GM23338 (cell line): ENCODE measurements at regions not wholly inside any gene's neighbourhood (a gene's known extent, or its start where the extent isn't known, plus 50 kb on each side); places are given as distances from the start of the nearest gene placed in this dataset.
A peak's percentile ranks its signal among the peaks of the same experiment; 100 is the strongest.

ENCODE experiments used
- ATAC-seq: fragments of 200-7000 bp; cut with Tn5 transposase; 3 replicates; pipeline ENCODE4 v1.9.1; 2020
- DNase-seq: peaks from one replicate; pipeline ENCODE4 v3.0.0-alpha.2; 2015; ENCODE audit warnings: low spot score
- H2AFZ ChIP-seq: fragments of 200-600 bp; sonication (generic); 2 replicates; pipeline ENCODE4 v1.8.0; 2016; ENCODE audit warnings: antibody characterized with exemption, mild to moderate bottlenecking, moderate library complexity
- H3F3A ChIP-seq: fragments of 200-600 bp; sonication (generic); replicated peaks from 2 replicates; pipeline ENCODE4 v1.8.0; 2017; ENCODE audit warnings: antibody characterized with exemption, mixed run types, low read depth
- H3K27ac ChIP-seq: fragments of 200-600 bp; sonication (generic); 2 replicates; pipeline ENCODE4 v1.6.1; 2016; ENCODE audit warnings: low read depth
- H3K27me3 ChIP-seq: fragments of 200-600 bp; sonication (generic); 2 replicates; pipeline ENCODE4 v1.8.0; 2016; ENCODE audit warnings: mild to moderate bottlenecking, mixed run types, moderate library complexity; ENCODE audit not compliant: insufficient read depth
- H3K36me3 ChIP-seq: fragments of 200-600 bp; sonication (generic); 2 replicates; pipeline ENCODE4 v1.8.0; 2016; ENCODE audit warnings: mild to moderate bottlenecking; ENCODE audit not compliant: insufficient read depth
- H3K4me1 ChIP-seq: fragments of 200-600 bp; sonication (generic); 2 replicates; pipeline ENCODE4 v1.8.0; 2016; ENCODE audit warnings: mild to moderate bottlenecking, moderate library complexity; ENCODE audit not compliant: insufficient read depth
- H3K4me2 ChIP-seq: fragments of 200-600 bp; sonication (generic); 2 replicates; pipeline ENCODE4 v1.7.1; 2017; ENCODE audit warnings: mixed run types
- H3K4me3 ChIP-seq: fragments of 200-600 bp; sonication (generic); 2 replicates; pipeline ENCODE4 v1.6.1; 2016; ENCODE audit warnings: mixed run types
- H3K79me2 ChIP-seq: fragments of 200-600 bp; sonication (generic); replicated peaks from 2 replicates; pipeline ENCODE4 v1.8.0; 2017; ENCODE audit warnings: mild to moderate bottlenecking; ENCODE audit not compliant: insufficient read depth
- H3K9me2 ChIP-seq: fragments of 200-600 bp; sonication (generic); 2 replicates; pipeline ENCODE4 v1.8.0; 2017; ENCODE audit not compliant: insufficient read depth
- H4K20me1 ChIP-seq: fragments of 200-600 bp; sonication (generic); replicated peaks from 2 replicates; pipeline ENCODE4 v1.8.0; 2017; ENCODE audit warnings: mild to moderate bottlenecking; ENCODE audit not compliant: insufficient read depth
- H3K27ac Mint-ChIP-seq: 2 replicates; pipeline ENCODE4 v1.8.0; 2020; ENCODE audit warnings: inconsistent platforms, mild to moderate bottlenecking, moderate library complexity, mixed read lengths
- H3K27me3 Mint-ChIP-seq: 3 replicates; pipeline ENCODE4 v1.8.0; 2022; ENCODE audit warnings: low read depth, mild to moderate bottlenecking, moderate library complexity, mixed read lengths, inconsistent platforms; ENCODE audit not compliant: insufficient read depth, poor library complexity
- H3K36me3 Mint-ChIP-seq: 3 replicates; pipeline ENCODE4 v1.8.0; 2021; ENCODE audit warnings: low read depth, mild to moderate bottlenecking, inconsistent platforms, moderate library complexity, mixed read lengths
- H3K4me1 Mint-ChIP-seq: 3 replicates; pipeline ENCODE4 v1.8.0; 2020; ENCODE audit warnings: mild to moderate bottlenecking, inconsistent platforms, mixed read lengths
- H3K4me3 Mint-ChIP-seq: 3 replicates; pipeline ENCODE4 v1.8.0; 2021; ENCODE audit warnings: moderate library complexity, mild to moderate bottlenecking, inconsistent platforms, mixed read lengths
- H3K9me3 Mint-ChIP-seq: 3 replicates; pipeline ENCODE4 v1.8.0; 2020; ENCODE audit warnings: moderate library complexity, mild to moderate bottlenecking, inconsistent platforms, mixed read lengths
- NANOG ChIP-seq: IDR thresholded peaks from 2 replicates; pipeline ENCODE4 v1.6.1; 2016; ENCODE audit warnings: antibody characterized with exemption, borderline replicate concordance
- POLR2AphosphoS5 ChIP-seq: IDR thresholded peaks from 2 replicates; pipeline ENCODE4 v1.6.1; 2016; ENCODE audit warnings: antibody characterized with exemption, low read depth
- REST ChIP-seq: IDR thresholded peaks from one replicate; pipeline ENCODE4 v1.6.1; 2018; ENCODE audit warnings: antibody characterized with exemption; ENCODE audit not compliant: unreplicated experiment
- ZNF114 ChIP-seq: fragments of 250-450 bp; sonication (Bioruptor Pico); IDR thresholded peaks from 2 replicates; pipeline ENCODE4 v1.5.0; 2020; ENCODE audit warnings: mild to moderate bottlenecking, moderate library complexity
- ZNF331 ChIP-seq: fragments of 250-450 bp; sonication (Bioruptor Pico); IDR thresholded peaks from 2 replicates; pipeline ENCODE4 v1.5.0; 2020; ENCODE audit warnings: low read depth, mild to moderate bottlenecking, moderate library complexity
- TF ChIP-seq, protein P1 (sequence below): IDR thresholded peaks from 2 replicates; pipeline ENCODE4 v1.6.1; 2016; ENCODE audit warnings: antibody characterized with exemption

GRCh38 chr21:31556662-31557061, 102.8 kb upstream of the SOD1 start:
- no peak overlapping the region for H3K27ac Mint-ChIP-seq
- H3K4me1 Mint-ChIP-seq = peaks cover 60% of the 10 kb centered on the region
- H3K27me3 Mint-ChIP-seq = peaks cover 29% of the 10 kb centered on the region
- ATAC-seq = no peak
- H3K79me2 ChIP-seq = peaks cover 42% of the 10 kb centered on the region
- peaks cover 10% of the 10 kb centered on the region; the same call in 2 of the 3 replicates for H3K36me3 Mint-ChIP-seq
- no peaks in the 10 kb centered on the region for H4K20me1 ChIP-seq
- TF ChIP-seq ZNF331 (no peak), REST (no peak), NANOG (no peak), POLR2AphosphoS5 (no peak)
- peak overlapping the region; percentile 89 for H3K4me2 ChIP-seq
- peaks cover 39% of the 10 kb centered on the region for H3K4me1 ChIP-seq
- H3K27ac ChIP-seq = no peak overlapping the region
- DNase-seq = no peak
- H3K4me3 ChIP-seq = peak overlapping the region; percentile 80
- 0 out of 2 replicates have a peak, but pooled peaks cover 4% of the 10 kb centered on the region for H3F3A ChIP-seq
- no peak overlapping the region for H2AFZ ChIP-seq
- peak overlapping the region; percentile 79 for H3K4me3 Mint-ChIP-seq
- H3K27me3 ChIP-seq = peaks cover 24% of the 10 kb centered on the region
- H3K9me3 Mint-ChIP-seq = no peaks in the 10 kb centered on the region; the same call in 2 of the 3 replicates
- no peaks in the 10 kb centered on the region for H3K36me3 ChIP-seq
- H3K9me2 ChIP-seq = no peaks in the 10 kb centered on the region

GRCh38 chr21:31555741-31556191, 103.7 kb upstream of the SOD1 start:
- H3K4me1 ChIP-seq = peaks cover 39% of the 10 kb centered on the region
- peaks cover 46% of the 10 kb centered on the region for H3K79me2 ChIP-seq
- H3K4me3 ChIP-seq = peak overlapping the region; percentile 30
- Mint-ChIP-seq H3K36me3 (peaks cover 8% of the 10 kb centered on the region; the same call in 1 of the 3 replicates), H3K27me3 (peaks cover 29% of the 10 kb centered on the region), H3K27ac (peak overlapping the region; percentile 94), H3K9me3 (no peaks in the 10 kb centered on the region; the same call in 2 of the 3 replicates), H3K4me1 (peaks cover 59% of the 10 kb centered on the region), H3K4me3 (peak overlapping the region; percentile 59)
- no peaks in the 10 kb centered on the region for H3K36me3 ChIP-seq
- peak; percentile 91 for DNase-seq
- H3K27ac ChIP-seq = peak overlapping the region; percentile 30
- H2AFZ ChIP-seq = no peak overlapping the region
- no peaks in the 10 kb centered on the region for H3K9me2 ChIP-seq
- no peak for TF ChIP-seq ZNF114
- TF ChIP-seq, protein P1, sequence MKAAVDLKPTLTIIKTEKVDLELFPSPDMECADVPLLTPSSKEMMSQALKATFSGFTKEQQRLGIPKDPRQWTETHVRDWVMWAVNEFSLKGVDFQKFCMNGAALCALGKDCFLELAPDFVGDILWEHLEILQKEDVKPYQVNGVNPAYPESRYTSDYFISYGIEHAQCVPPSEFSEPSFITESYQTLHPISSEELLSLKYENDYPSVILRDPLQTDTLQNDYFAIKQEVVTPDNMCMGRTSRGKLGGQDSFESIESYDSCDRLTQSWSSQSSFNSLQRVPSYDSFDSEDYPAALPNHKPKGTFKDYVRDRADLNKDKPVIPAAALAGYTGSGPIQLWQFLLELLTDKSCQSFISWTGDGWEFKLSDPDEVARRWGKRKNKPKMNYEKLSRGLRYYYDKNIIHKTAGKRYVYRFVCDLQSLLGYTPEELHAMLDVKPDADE = no peak
- no peak for TF ChIP-seq REST
- H3K27me3 ChIP-seq = peaks cover 24% of the 10 kb centered on the region
- H3K4me2 ChIP-seq = peak overlapping the region; percentile 89
- peak; percentile 9 for ATAC-seq
- 0 out of 2 replicates have a peak, but pooled peaks cover 4% of the 10 kb centered on the region for H3F3A ChIP-seq
- H4K20me1 ChIP-seq = no peaks in the 10 kb centered on the region; the same call in 1 of the 2 replicates
